ENCODE measurements at regions not wholly inside any gene's neighbourhood (a gene's known extent, or its start where the extent isn't known, plus 50 kb on each side); places are given as distances from the start of the nearest gene placed in this dataset.

- H3K9me3 ChIP-seq (ENCODE audit: control insufficient read depth, insufficient read depth, low read length) = no peaks in the 10 kb centered on the region
- H3K27ac ChIP-seq (ENCODE audit: low read length) = no peak overlapping the region
- H3K27me3 ChIP-seq (ENCODE audit: control insufficient read depth, insufficient read depth, low read length) = no peaks in the 10 kb centered on the region
- no peak overlapping the region for H3K4me3 ChIP-seq (ENCODE audit: low read length)
- DNase-seq (ENCODE audit: low read depth, low spot score) = no peak
- no CpG with 5 or more reads among the region's 1 CpG for WGBS (ENCODE audit: insufficient coverage, insufficient read length)
- H3K4me1 ChIP-seq (ENCODE audit: control insufficient read depth, insufficient read depth, low read length) = no peaks in the 10 kb centered on the region
- H3K36me3 ChIP-seq (ENCODE audit: control insufficient read depth, insufficient read depth, low read length) = no peaks in the 10 kb centered on the region
Measured at GRCh38 chrX:10352536-10352935, 195.8 kb downstream of the CLCN4 start.

GRCh38 chrX:10356979-10357378 lies 200.2 kb downstream of the CLCN4 start:
- Histone ChIP-seq H3K27me3 (ENCODE audit: control insufficient read depth, insufficient read depth, low read length) (no peaks in the 10 kb centered on the region), H3K4me3 (ENCODE audit: low read length) (no peak overlapping the region)
- WGBS (ENCODE audit: insufficient coverage, insufficient read length) = no CpG with 5 or more reads among the region's 3 CpGs

GRCh38 chrX:10358958-10359357 lies 202.2 kb downstream of the CLCN4 start:
- DNase-seq (ENCODE audit: low read depth, low spot score) = no peak
- H3K27ac ChIP-seq (ENCODE audit: low read length) = no peak overlapping the region

More at GRCh38 chrX:10356979-10357378, 200.2 kb downstream of the CLCN4 start:
- DNase-seq (ENCODE audit: low read depth, low spot score) = no peak
- no peaks in the 10 kb centered on the region for H3K4me1 ChIP-seq (ENCODE audit: control insufficient read depth, insufficient read depth, low read length)
- H3K27ac ChIP-seq (ENCODE audit: low read length) = no peak overlapping the region
- H3K9me3 ChIP-seq (ENCODE audit: control insufficient read depth, insufficient read depth, low read length) = no peaks in the 10 kb centered on the region
- H3K36me3 ChIP-seq (ENCODE audit: control insufficient read depth, insufficient read depth, low read length) = no peaks in the 10 kb centered on the region

GRCh38 chrX:10360116-10360515 lies 203.3 kb downstream of the CLCN4 start:
- no peak for DNase-seq (ENCODE audit: low read depth, low spot score)
- WGBS (ENCODE audit: insufficient coverage, insufficient read length) = no CpG with 5 or more reads among the region's 5 CpGs
- H3K9me3 ChIP-seq (ENCODE audit: control insufficient read depth, insufficient read depth, low read length) = no peaks in the 10 kb centered on the region
- H3K4me1 ChIP-seq (ENCODE audit: control insufficient read depth, insufficient read depth, low read length) = no peaks in the 10 kb centered on the region
- no peak overlapping the region for H3K4me3 ChIP-seq (ENCODE audit: low read length)
- H3K27ac ChIP-seq (ENCODE audit: low read length) = no peak overlapping the region
- H3K27me3 ChIP-seq (ENCODE audit: control insufficient read depth, insufficient read depth, low read length) = no peaks in the 10 kb centered on the region
- no peaks in the 10 kb centered on the region for H3K36me3 ChIP-seq (ENCODE audit: control insufficient read depth, insufficient read depth, low read length)

More at GRCh38 chrX:10358958-10359357, 202.2 kb downstream of the CLCN4 start:
- Histone ChIP-seq H3K36me3 (ENCODE audit: control insufficient read depth, insufficient read depth, low read length) (no peaks in the 10 kb centered on the region), H3K9me3 (ENCODE audit: control insufficient read depth, insufficient read depth, low read length) (no peaks in the 10 kb centered on the region), H3K27me3 (ENCODE audit: control insufficient read depth, insufficient read depth, low read length) (no peaks in the 10 kb centered on the region), H3K4me3 (ENCODE audit: low read length) (no peak overlapping the region), H3K4me1 (ENCODE audit: control insufficient read depth, insufficient read depth, low read length) (no peaks in the 10 kb centered on the region)
- no CpG with 5 or more reads among the region's 2 CpGs for WGBS (ENCODE audit: insufficient coverage, insufficient read length)

- no CpG with 5 or more reads among the region's 5 CpGs for WGBS (ENCODE audit: insufficient coverage, insufficient read length)
- Histone ChIP-seq H3K4me1 (ENCODE audit: control insufficient read depth, insufficient read depth, low read length) (no peaks in the 10 kb centered on the region), H3K27ac (ENCODE audit: low read length) (no peak overlapping the region)
Measured at GRCh38 chrX:10365532-10366265, 208.9 kb downstream of the CLCN4 start.

GRCh38 chrX:10367406-10367805 lies 210.6 kb downstream of the CLCN4 start:
- Histone ChIP-seq H3K36me3 (ENCODE audit: control insufficient read depth, insufficient read depth, low read length) (no peaks in the 10 kb centered on the region), H3K27ac (ENCODE audit: low read length) (no peak overlapping the region), H3K4me1 (ENCODE audit: control insufficient read depth, insufficient read depth, low read length) (no peaks in the 10 kb centered on the region), H3K4me3 (ENCODE audit: low read length) (no peak overlapping the region), H3K27me3 (ENCODE audit: control insufficient read depth, insufficient read depth, low read length) (no peaks in the 10 kb centered on the region), H3K9me3 (ENCODE audit: control insufficient read depth, insufficient read depth, low read length) (no peaks in the 10 kb centered on the region)
- WGBS (ENCODE audit: insufficient coverage, insufficient read length) = no CpG with 5 or more reads among the region's 5 CpGs
- DNase-seq (ENCODE audit: low read depth, low spot score) = no peak

More at GRCh38 chrX:10365532-10366265, 208.9 kb downstream of the CLCN4 start:
- Histone ChIP-seq H3K9me3 (ENCODE audit: control insufficient read depth, insufficient read depth, low read length) (no peaks in the 10 kb centered on the region), H3K4me3 (ENCODE audit: low read length) (no peak overlapping the region), H3K27me3 (ENCODE audit: control insufficient read depth, insufficient read depth, low read length) (no peaks in the 10 kb centered on the region), H3K36me3 (ENCODE audit: control insufficient read depth, insufficient read depth, low read length) (no peaks in the 10 kb centered on the region)
- no peak for DNase-seq (ENCODE audit: low read depth, low spot score)

GRCh38 chrX:10370976-10371375 lies 214.2 kb downstream of the CLCN4 start:
- Histone ChIP-seq H3K9me3 (ENCODE audit: control insufficient read depth, insufficient read depth, low read length) (no peaks in the 10 kb centered on the region), H3K4me3 (ENCODE audit: low read length) (no peak overlapping the region), H3K36me3 (ENCODE audit: control insufficient read depth, insufficient read depth, low read length) (no peaks in the 10 kb centered on the region), H3K27ac (ENCODE audit: low read length) (no peak overlapping the region), H3K27me3 (ENCODE audit: control insufficient read depth, insufficient read depth, low read length) (no peaks in the 10 kb centered on the region), H3K4me1 (ENCODE audit: control insufficient read depth, insufficient read depth, low read length) (no peaks in the 10 kb centered on the region)
- no CpG with 5 or more reads among the region's 2 CpGs for WGBS (ENCODE audit: insufficient coverage, insufficient read length)
- DNase-seq (ENCODE audit: low read depth, low spot score) = no peak

GRCh38 chrX:10377427-10377826 lies 220.7 kb downstream of the CLCN4 start:
- Histone ChIP-seq H3K9me3 (ENCODE audit: control insufficient read depth, insufficient read depth, low read length) (no peaks in the 10 kb centered on the region), H3K4me3 (ENCODE audit: low read length) (no peak overlapping the region), H3K4me1 (ENCODE audit: control insufficient read depth, insufficient read depth, low read length) (no peaks in the 10 kb centered on the region), H3K27ac (ENCODE audit: low read length) (no peak overlapping the region), H3K27me3 (ENCODE audit: control insufficient read depth, insufficient read depth, low read length) (no peaks in the 10 kb centered on the region), H3K36me3 (ENCODE audit: control insufficient read depth, insufficient read depth, low read length) (no peaks in the 10 kb centered on the region)
- no peak for DNase-seq (ENCODE audit: low read depth, low spot score)

- DNase-seq (ENCODE audit: low read depth, low spot score) = no peak
- H3K27ac ChIP-seq (ENCODE audit: low read length) = no peak overlapping the region
- no peak overlapping the region for H3K4me3 ChIP-seq (ENCODE audit: low read length)
- H3K36me3 ChIP-seq (ENCODE audit: control insufficient read depth, insufficient read depth, low read length) = no peaks in the 10 kb centered on the region
- no CpG with 5 or more reads among the region's 3 CpGs for WGBS (ENCODE audit: insufficient coverage, insufficient read length)
- no peaks in the 10 kb centered on the region for H3K9me3 ChIP-seq (ENCODE audit: control insufficient read depth, insufficient read depth, low read length)
- no peaks in the 10 kb centered on the region for H3K27me3 ChIP-seq (ENCODE audit: control insufficient read depth, insufficient read depth, low read length)
- no peaks in the 10 kb centered on the region for H3K4me1 ChIP-seq (ENCODE audit: control insufficient read depth, insufficient read depth, low read length)
Measured at GRCh38 chrX:10379878-10380277, 223.1 kb downstream of the CLCN4 start.

GRCh38 chrX:10380300-10380699 lies 223.5 kb downstream of the CLCN4 start:
- Histone ChIP-seq H3K27ac (ENCODE audit: low read length) (no peak overlapping the region), H3K4me3 (ENCODE audit: low read length) (no peak overlapping the region), H3K9me3 (ENCODE audit: control insufficient read depth, insufficient read depth, low read length) (no peaks in the 10 kb centered on the region), H3K4me1 (ENCODE audit: control insufficient read depth, insufficient read depth, low read length) (no peaks in the 10 kb centered on the region), H3K36me3 (ENCODE audit: control insufficient read depth, insufficient read depth, low read length) (no peaks in the 10 kb centered on the region), H3K27me3 (ENCODE audit: control insufficient read depth, insufficient read depth, low read length) (no peaks in the 10 kb centered on the region)
- no peak for DNase-seq (ENCODE audit: low read depth, low spot score)
- 100% methylated on average over 1 of the region's 2 CpGs for WGBS (ENCODE audit: insufficient coverage, insufficient read length)

GRCh38 chrX:10381193-10381592 lies 224.4 kb downstream of the CLCN4 start:
- DNase-seq (ENCODE audit: low read depth, low spot score) = no peak
- H3K4me1 ChIP-seq (ENCODE audit: control insufficient read depth, insufficient read depth, low read length) = no peaks in the 10 kb centered on the region
- no peaks in the 10 kb centered on the region for H3K36me3 ChIP-seq (ENCODE audit: control insufficient read depth, insufficient read depth, low read length)
- no peaks in the 10 kb centered on the region for H3K9me3 ChIP-seq (ENCODE audit: control insufficient read depth, insufficient read depth, low read length)
- WGBS (ENCODE audit: insufficient coverage, insufficient read length) = no CpG with 5 or more reads among the region's 1 CpG
- no peaks in the 10 kb centered on the region for H3K27me3 ChIP-seq (ENCODE audit: control insufficient read depth, insufficient read depth, low read length)
- no peak overlapping the region for H3K4me3 ChIP-seq (ENCODE audit: low read length)
- no peak overlapping the region for H3K27ac ChIP-seq (ENCODE audit: low read length)
